ENCODE measurements at regions not wholly inside any gene's neighbourhood (a gene's known extent, or its start where the extent isn't known, plus 50 kb on each side); places are given as distances from the start of the nearest gene placed in this dataset.
"Not testable (repeated sequence)": the region's sequence is repeated elsewhere in the genome, so short reads cannot be mapped to it uniquely, and the experiment has no call there.

- no peak overlapping the region for H3K4me3 ChIP-seq (replicated peaks in 1 of 4; ENCODE audit: control extremely low read depth in 1 of 4, insufficient read depth in 1 of 4, low read depth in 3 of 4, low read length in 4 of 4)
- no peaks in the 10 kb centered on the region for H3K36me3 ChIP-seq (ENCODE audit: control insufficient read depth, insufficient read depth, low read length)
- TF ChIP-seq CTCF (conservative IDR thresholded peaks at IDR 0.05 in 1 of 2, IDR thresholded peaks at IDR 0.05 in 1 of 2; ENCODE audit: low read depth in 1 of 2, low read length in 2 of 2) (no peak), EZH2 (IDR thresholded peaks at IDR 0.05; ENCODE audit: low read length, missing control alignments) (no peak)
- no peak overlapping the region for H3K9ac ChIP-seq (ENCODE audit: insufficient read depth, low read length)
- H3K4me2 ChIP-seq (ENCODE audit: extremely low read depth, insufficient read depth, low read length) = no peak overlapping the region
- H3K4me1 ChIP-seq (ENCODE audit: control insufficient read depth, extremely low read depth, insufficient read depth, low read length) = no peaks in the 10 kb centered on the region
- H3K9me3 ChIP-seq (ENCODE audit: control insufficient read depth, insufficient read depth, low read depth, low read length) = no peaks in the 10 kb centered on the region
- no peak overlapping the region for H3K27ac ChIP-seq (ENCODE audit: insufficient read depth, low read length)
- H2AFZ ChIP-seq (ENCODE audit: low read length) = no peak overlapping the region
- no peak for DNase-seq (ENCODE audit: low read depth in 2 of 2)
- no peaks in the 10 kb centered on the region for H3K27me3 ChIP-seq (ENCODE audit: control insufficient read depth, insufficient read depth, low read length)
- no peaks in the 10 kb centered on the region for H3K79me2 ChIP-seq (ENCODE audit: control insufficient read depth, insufficient read depth, low read length)
- H4K20me1 ChIP-seq (ENCODE audit: control insufficient read depth, extremely low read depth, insufficient read depth, low read length) = no peaks in the 10 kb centered on the region
These were observed 136.2 kb downstream of the RGPD3 start for GRCh38 chr2:106332054-106332453.

- H3K9me3 ChIP-seq (ENCODE audit: control insufficient read depth, insufficient read depth, low read depth, low read length) = not testable (repeated sequence)
These were observed 136.5 kb upstream of the UXS1 start for GRCh38 chr2:106330384-106331261.

GRCh38 chr2:106323337-106324013, 129.4 kb upstream of the UXS1 start:
- H4K20me1 ChIP-seq (ENCODE audit: control insufficient read depth, extremely low read depth, insufficient read depth, low read length) = no peaks in the 10 kb centered on the region
- H3K27ac ChIP-seq (ENCODE audit: insufficient read depth, low read length) = no peak overlapping the region
- H3K27me3 ChIP-seq (ENCODE audit: control insufficient read depth, insufficient read depth, low read length) = no peaks in the 10 kb centered on the region
- H3K4me3 ChIP-seq (replicated peaks in 1 of 4; ENCODE audit: control extremely low read depth in 1 of 4, insufficient read depth in 1 of 4, low read depth in 3 of 4, low read length in 4 of 4) = no peak overlapping the region
- H2AFZ ChIP-seq (ENCODE audit: low read length) = no peak overlapping the region
- H3K9me3 ChIP-seq (ENCODE audit: control insufficient read depth, insufficient read depth, low read depth, low read length) = no peaks in the 10 kb centered on the region
- H3K4me1 ChIP-seq (ENCODE audit: control insufficient read depth, extremely low read depth, insufficient read depth, low read length) = no peaks in the 10 kb centered on the region
- no peak for TF ChIP-seq EZH2 (IDR thresholded peaks at IDR 0.05; ENCODE audit: low read length, missing control alignments)
- TF ChIP-seq CTCF (conservative IDR thresholded peaks at IDR 0.05 in 1 of 2, IDR thresholded peaks at IDR 0.05 in 1 of 2; ENCODE audit: low read depth in 1 of 2, low read length in 2 of 2) = no peak
- DNase-seq (ENCODE audit: low read depth in 2 of 2) = no peak
- no peak overlapping the region for H3K9ac ChIP-seq (ENCODE audit: insufficient read depth, low read length)
- H3K36me3 ChIP-seq (ENCODE audit: control insufficient read depth, insufficient read depth, low read length) = no peaks in the 10 kb centered on the region
- no peak overlapping the region for H3K4me2 ChIP-seq (ENCODE audit: extremely low read depth, insufficient read depth, low read length)
- H3K79me2 ChIP-seq (ENCODE audit: control insufficient read depth, insufficient read depth, low read length) = no peaks in the 10 kb centered on the region

More at GRCh38 chr2:106330384-106331261, 136.5 kb upstream of the UXS1 start:
- H3K79me2 ChIP-seq (ENCODE audit: control insufficient read depth, insufficient read depth, low read length); H3K36me3 ChIP-seq (ENCODE audit: control insufficient read depth, insufficient read depth, low read length); H3K4me3 ChIP-seq (replicated peaks in 1 of 4; ENCODE audit: control extremely low read depth in 1 of 4, insufficient read depth in 1 of 4, low read depth in 3 of 4, low read length in 4 of 4); H3K4me1 ChIP-seq (ENCODE audit: control insufficient read depth, extremely low read depth, insufficient read depth, low read length); H3K27ac ChIP-seq (ENCODE audit: insufficient read depth, low read length); H3K9ac ChIP-seq (ENCODE audit: insufficient read depth, low read length); H3K4me2 ChIP-seq (ENCODE audit: extremely low read depth, insufficient read depth, low read length); H4K20me1 ChIP-seq (ENCODE audit: control insufficient read depth, extremely low read depth, insufficient read depth, low read length); H3K27me3 ChIP-seq (ENCODE audit: control insufficient read depth, insufficient read depth, low read length); H2AFZ ChIP-seq (ENCODE audit: low read length): not testable (repeated sequence)
- peak in 1 of 2 donors; percentile 3 for DNase-seq (ENCODE audit: low read depth in 2 of 2)

Measured in fibroblast of lung (primary cell).